Stomach (tissue), 4 donors: ENCODE measurements at regions not wholly inside any gene's neighbourhood (a gene's known extent, or its start where the extent isn't known, plus 50 kb on each side); places are given as distances from the start of the nearest gene placed in this dataset.

ENCODE experiments used
- POLR2AphosphoS5 ChIP-seq, 3 donors: sonication (generic); formaldehyde crosslinking; IDR thresholded peaks; one replicate each; pipeline ENCODE4 v1.6.1; 2016; ENCODE audit warnings: antibody characterized with exemption in 3 of 3
- TF ChIP-seq, protein P1 (sequence below), 7 experiments: fragments of 450-650 bp in 4 of 7; fragments of 200-600 bp in 3 of 7; sonication (generic) in 3 of 7; IDR thresholded peaks; one replicate each; pipeline ENCODE4 v1.5.1; 2016 to 2019; ENCODE audit warnings: antibody characterized with exemption in 7 of 7, control low read depth in 2 of 7, mild to moderate bottlenecking in 1 of 7

- TF ChIP-seq, protein P1, sequence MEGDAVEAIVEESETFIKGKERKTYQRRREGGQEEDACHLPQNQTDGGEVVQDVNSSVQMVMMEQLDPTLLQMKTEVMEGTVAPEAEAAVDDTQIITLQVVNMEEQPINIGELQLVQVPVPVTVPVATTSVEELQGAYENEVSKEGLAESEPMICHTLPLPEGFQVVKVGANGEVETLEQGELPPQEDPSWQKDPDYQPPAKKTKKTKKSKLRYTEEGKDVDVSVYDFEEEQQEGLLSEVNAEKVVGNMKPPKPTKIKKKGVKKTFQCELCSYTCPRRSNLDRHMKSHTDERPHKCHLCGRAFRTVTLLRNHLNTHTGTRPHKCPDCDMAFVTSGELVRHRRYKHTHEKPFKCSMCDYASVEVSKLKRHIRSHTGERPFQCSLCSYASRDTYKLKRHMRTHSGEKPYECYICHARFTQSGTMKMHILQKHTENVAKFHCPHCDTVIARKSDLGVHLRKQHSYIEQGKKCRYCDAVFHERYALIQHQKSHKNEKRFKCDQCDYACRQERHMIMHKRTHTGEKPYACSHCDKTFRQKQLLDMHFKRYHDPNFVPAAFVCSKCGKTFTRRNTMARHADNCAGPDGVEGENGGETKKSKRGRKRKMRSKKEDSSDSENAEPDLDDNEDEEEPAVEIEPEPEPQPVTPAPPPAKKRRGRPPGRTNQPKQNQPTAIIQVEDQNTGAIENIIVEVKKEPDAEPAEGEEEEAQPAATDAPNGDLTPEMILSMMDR (IDR thresholded peaks at IDR 0.05): no peak
- TF ChIP-seq POLR2AphosphoS5 (IDR thresholded peaks at IDR 0.05): no peak
These were observed 282.8 kb upstream of the TNC start for GRCh38 chr9:115400796-115401195.
